CD4-positive, alpha-beta T cell treated with Interleukin-10 for 1 hour (primary cell): ENCODE measurements at regions not wholly inside any gene's neighbourhood (a gene's known extent, or its start where the extent isn't known, plus 50 kb on each side); places are given as distances from the start of the nearest gene placed in this dataset.

Source experiments
- DNase-seq: peaks from one replicate; pipeline ENCODE4 v3.0.0-alpha.2; 2020

- DNase-seq: no peak
Measured at GRCh38 chr2:226153553-226153952, 646.1 kb downstream of the IRS1 start.

DNA sequence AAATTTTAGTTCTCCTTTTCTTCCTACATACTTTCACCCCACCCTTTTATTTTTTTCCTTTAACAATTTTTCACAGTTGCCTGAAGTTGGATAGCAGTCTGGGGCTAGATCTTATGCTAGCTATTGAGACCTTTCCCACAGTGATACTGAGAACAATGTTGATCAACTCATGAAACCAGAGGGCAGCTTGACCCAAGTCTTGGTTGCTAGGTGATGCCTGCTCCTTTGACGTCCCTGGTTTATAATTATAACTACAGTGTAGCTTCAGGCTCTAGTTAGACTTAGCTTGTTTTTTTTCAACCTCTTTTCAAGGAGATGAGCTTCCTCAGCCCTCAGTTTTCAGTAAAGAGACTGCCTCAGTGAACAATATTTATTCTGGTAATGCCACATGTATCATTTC, 648.5 kb downstream of the IRS1 start:
- no peak for DNase-seq

DNA sequence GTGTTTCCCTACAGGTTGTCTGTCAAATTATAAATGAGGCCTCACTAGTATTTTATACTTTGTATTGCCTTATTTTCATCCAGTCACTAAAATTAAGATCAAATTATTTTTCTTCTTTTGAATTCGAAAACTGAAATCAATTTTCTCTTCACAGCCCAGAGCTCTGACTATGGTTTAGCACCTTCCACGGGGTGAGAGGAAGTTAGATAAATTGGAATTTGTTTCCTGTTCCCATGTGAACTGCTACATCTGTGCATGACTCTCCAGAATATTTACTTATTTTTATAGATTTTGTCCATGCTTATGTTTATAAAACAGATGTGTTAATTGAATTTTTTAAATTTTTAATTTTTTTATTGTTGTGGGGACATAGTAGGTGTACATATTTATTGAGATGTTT, 656.5 kb downstream of the IRS1 start:
- DNase-seq: no peak

DNA sequence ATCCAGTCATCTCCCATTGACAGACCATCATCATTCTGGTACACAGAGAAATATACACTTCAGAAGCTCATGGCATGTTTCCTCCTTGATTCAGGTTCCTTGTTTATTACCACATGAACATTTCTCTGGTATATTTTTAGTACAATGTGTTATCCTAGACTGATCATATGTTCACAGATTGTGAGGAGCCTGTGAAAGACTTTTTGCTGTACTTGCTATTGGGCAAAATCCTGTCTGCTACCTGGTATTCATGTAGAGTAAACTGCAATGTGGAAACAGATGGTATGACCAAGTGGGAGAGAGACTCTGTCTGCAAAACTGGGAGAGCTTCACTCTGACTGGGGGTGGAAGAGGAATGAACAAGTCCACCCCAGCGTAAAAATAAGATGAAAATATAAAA, 657.2 kb downstream of the IRS1 start:
- DNase-seq: no peak

DNA sequence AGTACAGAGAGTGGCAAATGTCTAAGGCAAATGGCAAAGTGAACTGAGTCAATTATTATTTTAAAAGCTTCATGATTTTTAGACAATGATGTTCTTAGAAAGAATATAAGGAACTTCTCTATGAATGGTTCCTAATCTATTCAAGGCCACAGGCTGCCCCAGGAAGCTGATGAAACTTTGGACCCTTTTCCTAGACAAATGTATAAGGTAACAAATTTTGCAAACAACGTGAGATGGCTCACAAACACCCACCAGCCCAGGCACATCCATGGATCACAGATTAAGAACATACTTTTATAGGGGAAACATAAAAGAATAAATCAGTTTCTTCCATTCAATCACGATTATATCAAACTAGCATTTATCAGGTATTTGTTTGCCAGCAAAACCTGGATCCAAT, 659.0 kb downstream of the IRS1 start:
- DNase-seq: no peak

DNA sequence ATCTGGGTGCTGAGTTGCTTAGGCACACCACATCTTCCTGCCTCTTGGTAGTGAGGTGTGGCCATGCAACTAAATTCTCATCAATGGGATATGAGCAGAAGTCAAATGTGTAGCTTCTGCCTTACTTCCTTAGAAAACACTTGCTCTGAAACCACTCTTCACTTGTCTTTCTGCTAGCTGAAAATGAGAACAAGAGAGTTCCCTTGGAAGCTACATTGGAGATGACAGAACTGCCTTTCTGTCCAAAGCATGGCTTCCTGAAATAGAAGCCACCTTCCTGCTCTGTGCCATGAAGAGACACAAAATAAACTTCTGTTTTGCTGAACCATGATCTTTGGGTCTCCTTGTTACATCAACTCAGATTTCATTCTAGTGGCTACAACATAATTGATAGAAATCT, 659.9 kb downstream of the IRS1 start:
- no peak for DNase-seq

DNA sequence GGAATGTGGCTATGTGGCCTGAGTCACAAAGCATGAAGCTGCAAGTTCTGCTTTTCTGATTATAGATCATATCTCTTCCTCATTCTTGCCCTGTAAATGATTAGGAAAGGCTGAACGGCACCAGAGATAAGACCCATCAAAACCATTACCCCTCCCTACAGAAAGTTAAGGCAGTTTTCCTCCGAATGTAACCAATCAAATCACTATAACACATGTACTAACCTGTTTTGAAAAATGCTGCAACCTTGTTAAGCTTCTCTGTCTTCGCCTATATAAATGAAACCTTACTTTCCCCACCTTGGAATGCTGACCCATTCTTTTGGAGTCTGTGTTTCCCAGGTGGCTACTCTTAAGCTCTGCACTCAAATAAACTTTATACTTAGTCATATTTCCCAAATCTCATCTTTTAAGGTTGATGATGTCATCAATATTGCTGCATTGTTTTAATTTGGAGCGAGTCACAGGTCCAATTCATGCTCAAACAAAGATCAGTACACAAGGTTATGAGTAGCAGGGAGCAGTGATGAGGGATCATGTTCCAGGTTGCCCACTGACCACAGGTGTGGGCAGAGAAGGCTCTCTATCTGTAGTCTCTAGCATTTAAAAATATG, 662.3 kb downstream of the IRS1 start:
- no peak for DNase-seq

DNA sequence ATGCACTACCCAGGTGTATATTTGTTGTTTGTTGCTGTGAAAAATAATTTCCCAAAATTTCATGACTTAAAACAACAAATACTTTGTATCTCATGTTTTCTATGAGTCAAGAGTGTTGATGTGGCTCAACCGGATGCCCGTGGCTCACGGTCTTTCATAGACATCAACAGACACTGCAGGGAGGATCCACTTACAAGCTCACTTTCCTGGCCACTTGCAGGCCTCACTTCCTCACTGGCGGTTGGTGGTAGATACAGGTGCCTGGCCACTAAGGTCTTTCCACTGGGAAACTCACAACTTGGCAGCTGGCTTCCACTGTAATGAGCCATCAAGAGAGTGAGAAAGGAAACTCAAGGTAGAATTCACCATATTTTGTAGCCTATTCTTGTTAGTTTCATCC, 662.9 kb downstream of the IRS1 start:
- no peak for DNase-seq

GRCh38 chr2:226135861-226136548, 663.6 kb downstream of the IRS1 start:
- no peak for DNase-seq

- DNase-seq: no peak
Measured at GRCh38 chr2:226132323-226133215, 667.1 kb downstream of the IRS1 start.

- no peak for DNase-seq
Measured at GRCh38 chr2:226131299-226131784, 668.3 kb downstream of the IRS1 start.

GRCh38 chr2:226130192-226130591, 669.4 kb downstream of the IRS1 start:
- DNase-seq: no peak

- DNase-seq: no peak
Measured at GRCh38 chr2:226127682-226128081, 671.9 kb downstream of the IRS1 start.

DNA sequence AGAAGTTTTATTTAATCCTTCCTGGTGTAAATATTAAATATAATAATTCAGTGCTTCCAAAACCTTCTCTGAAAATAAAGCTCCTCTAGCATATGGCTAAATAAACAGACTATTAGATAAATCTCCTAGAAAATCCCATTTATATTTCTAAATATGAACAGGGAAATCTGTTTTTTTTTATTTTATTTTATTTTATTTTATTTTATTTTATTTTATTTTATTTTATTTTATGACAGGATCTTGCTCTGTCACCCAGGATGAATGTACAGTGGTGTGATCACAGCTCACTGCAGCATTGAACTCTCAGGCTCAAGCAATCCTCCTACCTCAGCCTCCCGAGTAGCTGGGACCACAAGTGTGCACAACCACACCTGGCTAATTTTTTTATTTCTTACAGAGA, 673.5 kb downstream of the IRS1 start:
- no peak for DNase-seq

DNA sequence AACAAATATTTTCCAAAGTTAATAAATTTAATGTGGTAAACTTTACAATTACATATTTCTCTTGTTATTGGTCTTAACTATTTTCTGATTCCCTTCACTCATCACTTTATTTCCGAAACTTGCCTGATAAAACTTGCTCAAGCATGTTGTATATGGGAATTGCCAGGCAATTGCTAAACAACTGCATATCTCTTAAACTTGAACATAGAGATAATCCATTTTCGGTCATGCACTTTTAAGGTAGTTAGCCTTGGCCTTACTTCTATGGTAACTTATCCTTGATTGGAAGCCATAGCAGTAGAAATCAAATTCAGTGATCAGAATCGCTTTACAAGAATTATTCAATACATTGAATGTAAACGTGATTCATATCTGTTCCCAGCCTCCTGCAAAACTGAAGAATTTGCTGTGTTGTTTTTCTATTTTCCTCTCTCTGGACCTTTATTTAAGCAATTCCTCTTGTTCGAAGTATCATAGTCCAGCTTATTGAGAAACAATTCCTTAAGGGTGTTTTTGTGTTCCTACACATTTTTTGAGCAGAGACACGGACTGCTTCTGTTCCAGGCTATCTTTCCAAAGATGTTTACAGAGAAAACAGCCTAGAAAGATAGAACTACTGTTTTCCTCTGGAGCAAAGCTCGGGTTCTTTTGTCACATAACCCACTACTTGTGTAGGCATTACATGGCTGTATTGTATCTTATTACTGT, 674.3 kb downstream of the IRS1 start:
- no peak for DNase-seq

- no peak for DNase-seq
Measured at GRCh38 chr2:226124548-226125011, 675.0 kb downstream of the IRS1 start.

GRCh38 chr2:226123300-226123699, 676.3 kb downstream of the IRS1 start:
- no peak for DNase-seq

- no peak for DNase-seq
Measured at GRCh38 chr2:226122041-226122440, 677.6 kb downstream of the IRS1 start.

DNA sequence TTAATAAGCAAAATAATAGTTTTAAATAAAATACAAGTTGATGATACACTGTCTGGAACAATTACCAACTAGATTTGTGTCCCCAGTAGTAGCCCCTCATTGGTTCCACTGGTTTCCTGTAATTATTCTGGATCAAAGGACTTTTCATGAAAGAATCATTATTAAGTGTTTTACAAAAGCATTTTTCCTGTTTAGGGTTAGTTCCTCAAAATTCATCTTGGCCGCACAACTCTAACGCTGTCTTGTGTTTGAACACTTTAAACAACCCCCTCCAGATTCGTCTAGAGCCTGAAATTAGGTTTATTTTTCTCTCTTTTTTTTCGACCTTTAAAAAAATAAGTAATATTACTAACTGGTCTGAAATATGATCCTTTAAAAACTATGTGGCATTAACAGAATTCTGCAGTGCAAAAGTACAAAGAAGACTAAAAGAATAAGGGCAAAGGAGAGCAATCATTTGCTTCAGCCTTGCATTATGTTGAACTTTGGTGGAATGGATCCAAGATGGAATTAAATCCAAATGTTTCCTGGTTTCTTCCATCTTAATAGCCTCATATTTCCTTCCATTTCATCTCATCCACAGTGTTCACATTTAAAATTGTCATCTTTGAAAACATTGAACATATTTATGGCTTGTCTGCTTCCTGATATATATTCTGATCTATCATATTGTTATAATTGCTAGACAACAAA, 678.4 kb downstream of the IRS1 start:
- DNase-seq: no peak

DNA sequence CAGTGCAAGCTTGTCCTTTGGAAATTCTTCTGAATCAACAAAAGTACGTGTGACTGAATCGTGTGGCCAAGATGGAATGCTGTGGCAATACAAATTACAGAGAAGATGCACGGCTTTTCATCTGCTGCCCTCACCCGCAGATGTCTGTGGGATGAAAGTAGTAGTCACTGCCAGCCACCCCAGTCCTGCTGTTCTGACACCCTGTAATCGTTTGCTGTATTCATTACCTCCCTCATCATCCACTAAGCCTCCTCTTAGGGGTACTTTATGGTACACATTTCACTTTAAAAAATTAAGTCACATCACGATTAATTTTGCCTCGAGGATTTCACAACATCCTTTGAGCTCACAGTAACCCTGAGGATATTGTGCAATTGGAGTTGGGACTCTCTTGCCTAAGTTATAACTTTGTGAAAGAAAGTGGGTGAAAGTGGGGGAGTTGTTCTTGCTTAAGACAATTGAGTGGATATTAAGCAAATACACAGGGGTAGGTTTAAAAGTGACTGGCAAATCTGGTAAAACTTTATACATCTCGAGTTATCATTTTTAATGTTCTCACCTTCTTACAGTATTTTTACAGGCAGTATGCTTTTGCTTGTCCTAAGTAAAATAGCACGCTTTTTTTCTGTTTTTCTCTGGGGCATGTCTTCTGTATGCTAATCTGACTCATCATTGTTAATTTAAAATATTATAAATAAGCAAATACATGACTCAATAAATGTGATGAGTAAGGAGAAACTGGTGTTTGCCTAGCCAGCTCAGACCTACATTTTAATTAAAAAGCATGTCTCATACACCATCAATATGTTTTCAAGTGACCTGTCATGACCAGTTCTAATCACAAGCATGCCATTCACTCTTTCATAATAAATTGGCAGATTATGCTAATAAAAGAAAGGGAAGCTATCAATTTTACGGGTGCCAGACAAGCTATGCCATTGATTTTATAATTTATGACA, 680.9 kb downstream of the IRS1 start:
- DNase-seq: no peak

DNA sequence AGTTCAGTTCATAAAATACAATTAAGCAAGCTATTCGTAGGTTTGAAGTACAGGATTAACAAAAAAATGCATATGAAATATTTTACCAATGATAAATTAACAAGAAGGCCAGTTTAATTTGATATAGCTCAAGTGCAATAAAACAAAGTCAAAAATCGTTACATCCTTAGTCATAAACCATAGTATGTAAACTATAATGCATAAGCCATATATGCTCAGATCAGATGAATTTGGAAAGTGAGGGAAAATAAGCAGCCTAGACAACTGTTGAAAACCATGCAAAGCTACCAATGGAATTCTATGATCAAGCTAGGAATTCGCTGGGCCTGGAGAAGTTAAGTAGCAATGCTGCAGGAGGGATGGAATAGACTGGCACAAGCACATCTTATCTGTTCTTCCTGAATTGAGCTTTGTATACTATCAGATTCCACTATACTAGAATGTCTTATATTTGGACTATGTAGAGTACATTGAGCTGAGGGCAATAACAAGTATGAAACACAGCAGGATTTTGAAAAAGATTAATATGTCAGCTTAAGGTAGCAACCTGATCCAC, 682.0 kb downstream of the IRS1 start:
- DNase-seq: no peak
